DMS79 treated with DMSO at 0.1 percent for 48 hours (cell line): ENCODE measurements at regions not wholly inside any gene's neighbourhood (a gene's known extent, or its start where the extent isn't known, plus 50 kb on each side); places are given as distances from the start of the nearest gene placed in this dataset.

ENCODE experiments used
- DNase-seq: peaks from one replicate; lab custom pipeline; 2025; lab: John Stamatoyannopoulos, UW

GRCh38 chr17:69605571-69605970 lies 191.1 kb downstream of the MAP2K6 start:
- no peak for DNase-seq

DNA sequence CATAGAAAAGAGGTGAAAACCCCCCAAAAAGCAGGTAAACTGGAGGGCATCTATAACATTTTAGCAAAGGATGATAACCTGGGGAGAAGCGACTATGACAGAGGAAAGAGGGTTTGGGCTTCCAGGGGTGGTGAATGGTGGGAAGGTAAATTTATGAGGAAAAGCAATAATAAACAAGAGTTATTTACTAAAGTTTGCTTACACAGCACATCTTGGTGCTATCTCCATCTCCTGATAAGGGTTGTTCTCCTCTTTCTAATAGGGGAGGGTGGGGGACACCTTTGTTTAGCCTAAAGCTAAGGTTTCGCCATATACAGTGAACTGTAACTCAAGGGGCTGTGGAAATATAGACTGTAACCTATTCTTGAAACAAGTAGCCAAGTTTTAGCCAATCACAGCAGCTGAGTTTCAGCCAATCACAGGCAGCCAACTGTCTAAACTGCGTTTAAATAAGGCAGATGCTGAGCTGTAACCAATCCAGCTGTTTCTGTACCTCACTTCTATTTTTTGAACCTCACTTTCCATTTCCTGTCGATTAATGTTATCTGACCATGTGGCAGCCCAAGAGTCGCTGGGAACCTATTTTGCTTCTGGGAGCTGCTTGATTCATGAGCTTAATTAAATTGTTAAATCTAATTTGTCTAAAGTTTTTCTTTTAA lies 191.8 kb downstream of the MAP2K6 start:
- no peak for DNase-seq

DNA sequence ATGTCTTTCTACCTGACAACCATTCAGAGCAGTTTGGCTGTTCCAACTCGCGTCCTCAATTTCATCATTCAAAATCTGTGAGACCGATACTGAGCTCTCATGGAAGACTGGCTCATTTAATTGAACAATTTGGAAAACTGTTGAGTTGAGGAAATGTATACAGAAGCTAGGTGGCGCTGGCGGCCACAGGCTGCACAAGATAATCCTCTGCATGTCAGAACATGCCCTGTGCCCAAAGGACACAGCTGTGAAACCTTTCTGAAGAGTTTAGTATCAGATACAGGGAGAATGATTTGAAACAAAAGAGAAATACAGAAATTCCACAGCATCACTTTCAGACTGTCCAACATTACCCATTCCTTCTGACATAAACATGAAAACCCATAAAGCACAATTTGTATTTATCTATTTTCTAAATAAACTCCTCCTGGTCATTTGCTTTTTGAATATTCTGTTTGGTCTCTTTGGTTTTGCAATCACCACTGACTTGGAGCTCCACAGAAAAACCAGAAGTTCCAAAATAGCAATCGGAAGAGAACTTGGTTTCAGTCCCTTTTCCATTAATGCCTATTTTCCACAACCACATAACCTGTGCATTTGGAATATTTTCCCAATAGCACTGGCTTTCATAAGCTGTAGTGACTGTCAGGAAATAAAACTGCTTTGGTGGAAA lies 192.8 kb downstream of the MAP2K6 start:
- DNase-seq: no peak

GRCh38 chr17:69608141-69608540 lies 193.6 kb downstream of the MAP2K6 start:
- no peak for DNase-seq

DNA sequence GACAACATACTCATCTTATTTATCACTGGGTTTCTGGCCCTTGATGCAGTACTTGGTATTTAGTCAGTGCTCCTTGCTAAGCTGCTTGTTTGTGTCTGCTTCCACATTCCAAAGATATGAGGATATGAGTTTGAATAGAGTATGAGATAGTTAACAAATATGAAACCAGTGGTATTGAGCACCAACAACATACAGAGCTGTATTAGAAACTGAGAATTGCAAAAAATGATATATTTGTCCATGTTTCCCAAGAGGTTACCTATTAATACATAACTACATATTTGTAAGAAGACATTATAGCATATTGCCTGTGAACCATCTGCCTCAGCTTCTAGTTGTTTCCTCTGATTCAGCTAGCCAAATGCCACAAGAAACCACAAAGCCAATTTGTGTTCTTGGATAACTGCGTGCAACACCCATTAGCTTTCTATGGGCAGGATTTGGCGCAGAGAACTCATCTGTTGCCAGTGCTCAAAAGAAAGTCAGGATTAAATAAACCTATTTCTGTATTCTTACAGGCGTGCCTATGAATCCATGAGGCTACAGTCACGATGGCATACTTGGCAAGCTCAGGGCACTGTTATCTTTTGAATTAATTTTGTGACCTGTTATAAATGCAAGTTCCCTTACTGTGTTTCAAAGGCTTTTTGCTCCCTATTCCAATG lies 194.4 kb downstream of the MAP2K6 start:
- DNase-seq: no peak

DNA sequence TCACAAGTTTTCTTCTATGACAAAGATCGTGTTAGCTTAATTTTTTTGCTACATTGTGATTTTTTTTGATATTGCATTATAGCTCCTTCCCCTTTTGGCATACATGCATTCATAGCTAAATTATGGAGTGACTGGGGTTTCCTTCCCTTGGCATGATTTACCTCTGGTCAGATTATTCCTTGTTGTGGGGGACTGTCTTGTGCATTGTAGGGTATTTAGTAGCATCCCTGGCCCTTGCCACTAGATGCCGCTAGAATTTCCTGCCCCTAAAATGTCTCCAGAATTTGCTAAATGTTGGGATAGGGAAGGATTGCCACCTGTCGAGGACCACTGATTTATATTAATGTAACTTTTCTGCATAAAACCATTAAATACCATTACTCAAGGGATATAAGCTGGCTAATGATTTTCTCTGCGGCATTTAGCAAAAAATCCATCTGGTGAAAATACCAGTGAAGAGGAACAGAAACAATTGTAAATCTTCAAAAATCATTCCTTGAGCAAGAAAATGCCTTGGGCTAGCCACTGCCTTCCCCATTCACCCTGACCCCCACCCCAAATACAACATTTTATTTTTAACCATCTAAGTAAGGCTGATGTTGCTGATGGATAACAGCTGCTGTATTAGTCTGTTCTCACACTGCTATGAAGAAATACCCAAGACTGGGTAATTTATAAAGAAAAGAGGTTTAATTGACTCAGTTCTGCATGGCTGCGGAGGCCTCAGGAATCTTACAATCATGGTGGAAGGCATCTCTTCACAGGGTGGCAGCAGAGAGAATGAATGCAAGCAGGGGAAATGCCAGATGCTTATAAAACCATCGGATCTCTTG lies 195.2 kb downstream of the MAP2K6 start:
- DNase-seq: no peak

DNA sequence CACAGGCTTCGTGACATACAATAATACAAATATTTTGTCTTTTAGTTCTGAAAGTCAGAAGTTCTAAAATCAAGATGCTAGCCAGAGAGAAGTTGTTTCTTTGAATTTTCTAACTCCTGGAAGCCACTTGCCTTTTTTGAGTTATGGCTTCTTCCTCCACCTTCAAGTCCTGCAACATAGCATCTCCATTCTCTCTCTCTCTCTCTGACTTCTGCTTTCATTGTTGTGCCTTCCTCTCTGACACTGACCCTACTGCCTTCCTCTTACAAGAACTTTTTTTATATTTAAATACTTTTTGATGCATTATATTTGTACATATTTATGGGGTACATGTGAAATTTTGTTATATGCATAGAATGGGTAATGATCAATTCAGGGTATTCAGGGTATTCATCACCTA lies 205.9 kb downstream of the MAP2K6 start:
- DNase-seq: no peak

GRCh38 chr17:69625474-69625873 lies 211.0 kb downstream of the MAP2K6 start:
- DNase-seq: no peak

- DNase-seq: no peak
Observed at GRCh38 chr17:69630056-69630635, 215.6 kb downstream of the MAP2K6 start.

GRCh38 chr17:69634844-69635243 lies 220.3 kb downstream of the MAP2K6 start:
- no peak for DNase-seq

- no peak for DNase-seq
Observed at GRCh38 chr17:69637446-69638156, 223.1 kb downstream of the MAP2K6 start.

GRCh38 chr17:69639096-69639495 lies 224.6 kb downstream of the MAP2K6 start:
- DNase-seq: no peak

DNA sequence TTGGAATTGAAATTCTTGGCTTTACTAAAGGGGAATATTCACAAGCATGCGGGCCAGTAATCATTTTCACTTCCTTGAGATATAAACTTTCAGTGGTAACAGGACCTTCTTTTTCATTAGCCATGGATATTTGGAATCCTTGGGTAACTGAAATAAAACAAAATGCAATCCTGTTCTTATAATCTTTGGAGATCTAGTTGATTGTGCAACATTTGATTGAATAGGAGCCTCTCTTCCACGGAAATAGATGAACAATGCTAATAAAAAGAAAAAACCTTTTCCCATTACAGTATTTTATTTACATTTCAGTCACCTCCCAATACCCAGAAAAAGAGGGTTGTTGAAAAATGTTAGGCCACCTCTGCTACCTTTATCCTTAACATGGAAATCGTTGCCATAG lies 225.6 kb downstream of the MAP2K6 start:
- DNase-seq: no peak

DNA sequence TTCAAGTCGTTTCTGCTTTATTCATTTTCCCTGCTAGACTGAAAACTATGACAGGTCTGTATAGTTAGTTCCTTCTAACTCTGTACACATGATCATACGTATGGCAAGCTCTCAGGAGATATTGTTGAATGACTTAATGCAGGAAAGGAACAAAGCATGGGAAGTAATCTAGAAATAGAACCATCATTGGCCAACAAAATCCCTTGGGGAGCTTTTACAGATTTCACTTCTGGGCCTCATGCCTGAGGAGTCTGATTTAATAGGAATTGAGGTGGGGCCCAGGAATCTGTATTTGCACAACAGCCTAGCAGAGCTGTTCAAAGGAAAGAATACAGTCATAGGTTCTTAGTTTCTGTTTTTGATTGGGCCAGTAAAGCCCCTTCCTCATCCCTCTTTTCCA lies 229.2 kb downstream of the MAP2K6 start:
- no peak for DNase-seq

DNA sequence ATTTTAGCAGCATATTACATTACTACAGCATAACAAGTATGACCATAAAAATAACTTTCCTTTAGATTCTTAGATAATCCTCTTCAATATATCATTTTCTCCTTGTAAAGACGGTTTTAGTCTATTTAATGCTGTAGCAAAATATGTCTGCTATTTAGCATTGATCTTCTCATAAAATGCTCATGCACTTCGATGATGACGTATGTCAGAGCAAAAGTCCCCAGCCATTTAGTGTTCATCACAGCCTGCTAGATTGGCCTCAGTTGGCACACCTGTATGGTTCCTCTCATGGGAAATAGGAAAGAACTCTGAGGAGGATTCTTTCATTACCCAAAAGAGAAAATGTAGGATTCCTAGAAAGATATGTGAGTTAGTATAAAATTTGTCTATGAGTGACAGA lies 232.2 kb downstream of the MAP2K6 start:
- no peak for DNase-seq

- DNase-seq: no peak
Observed at GRCh38 chr17:69650881-69651280, 236.4 kb downstream of the MAP2K6 start.

GRCh38 chr17:69651921-69652320 lies 237.4 kb downstream of the MAP2K6 start:
- no peak for DNase-seq

- no peak for DNase-seq
Observed at GRCh38 chr17:69654981-69655855, 240.7 kb downstream of the MAP2K6 start.

DNA sequence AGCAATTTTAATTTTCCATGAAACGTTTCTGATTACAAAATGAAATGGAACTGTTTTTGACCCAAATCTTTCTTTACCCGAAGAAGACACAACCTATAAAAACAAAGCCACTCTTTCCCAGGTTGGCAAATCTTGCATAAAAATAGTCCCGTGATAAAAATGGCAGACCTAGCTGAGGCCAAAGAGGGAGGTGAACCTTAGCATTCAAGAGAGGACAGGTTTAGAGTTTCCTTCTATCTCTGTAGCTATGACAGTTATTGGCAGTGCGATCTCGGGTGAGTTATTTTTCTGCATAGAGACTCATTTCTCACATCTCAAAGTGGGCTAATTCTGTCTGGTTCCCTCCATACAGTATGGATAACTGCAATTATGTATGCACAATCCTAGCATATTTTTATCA lies 241.4 kb downstream of the MAP2K6 start:
- no peak for DNase-seq

DNA sequence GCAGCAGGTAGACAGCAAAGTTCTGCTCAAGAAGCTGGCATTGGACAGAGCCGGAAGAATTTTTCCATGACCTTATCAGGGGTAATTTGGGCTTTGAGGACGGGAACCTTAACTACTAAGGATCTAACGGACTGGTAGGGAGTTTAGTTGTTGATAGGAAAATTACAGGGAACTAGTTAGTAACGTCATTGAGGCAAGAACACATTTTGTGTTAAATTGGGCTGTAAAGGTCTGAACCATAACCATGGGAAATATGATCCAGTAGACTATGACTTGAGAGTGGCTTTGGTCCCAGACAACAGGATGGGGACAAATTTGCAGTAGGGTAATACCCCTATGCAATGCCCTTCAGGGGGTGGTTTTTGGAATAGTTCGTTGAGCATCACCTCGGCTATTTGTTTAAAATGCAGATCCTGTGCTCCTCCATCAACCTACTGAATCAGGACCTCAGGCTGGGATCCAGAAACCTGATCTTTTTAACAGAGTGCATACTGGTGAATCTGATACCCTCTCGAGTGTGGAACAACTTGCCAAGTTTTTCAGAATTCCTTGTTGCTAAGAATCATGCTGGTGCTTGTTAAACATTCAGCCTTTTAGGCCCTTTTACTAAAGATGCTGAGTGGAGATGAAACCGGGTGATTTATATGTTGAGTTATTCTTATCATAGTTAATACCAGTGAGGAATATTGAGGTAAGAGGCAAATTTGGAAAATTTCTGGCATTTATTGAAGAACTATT lies 255.1 kb downstream of the MAP2K6 start:
- DNase-seq: no peak
